ENCODE measurements at regions not wholly inside any gene's neighbourhood (a gene's known extent, or its start where the extent isn't known, plus 50 kb on each side); places are given as distances from the start of the nearest gene placed in this dataset.

DNA sequence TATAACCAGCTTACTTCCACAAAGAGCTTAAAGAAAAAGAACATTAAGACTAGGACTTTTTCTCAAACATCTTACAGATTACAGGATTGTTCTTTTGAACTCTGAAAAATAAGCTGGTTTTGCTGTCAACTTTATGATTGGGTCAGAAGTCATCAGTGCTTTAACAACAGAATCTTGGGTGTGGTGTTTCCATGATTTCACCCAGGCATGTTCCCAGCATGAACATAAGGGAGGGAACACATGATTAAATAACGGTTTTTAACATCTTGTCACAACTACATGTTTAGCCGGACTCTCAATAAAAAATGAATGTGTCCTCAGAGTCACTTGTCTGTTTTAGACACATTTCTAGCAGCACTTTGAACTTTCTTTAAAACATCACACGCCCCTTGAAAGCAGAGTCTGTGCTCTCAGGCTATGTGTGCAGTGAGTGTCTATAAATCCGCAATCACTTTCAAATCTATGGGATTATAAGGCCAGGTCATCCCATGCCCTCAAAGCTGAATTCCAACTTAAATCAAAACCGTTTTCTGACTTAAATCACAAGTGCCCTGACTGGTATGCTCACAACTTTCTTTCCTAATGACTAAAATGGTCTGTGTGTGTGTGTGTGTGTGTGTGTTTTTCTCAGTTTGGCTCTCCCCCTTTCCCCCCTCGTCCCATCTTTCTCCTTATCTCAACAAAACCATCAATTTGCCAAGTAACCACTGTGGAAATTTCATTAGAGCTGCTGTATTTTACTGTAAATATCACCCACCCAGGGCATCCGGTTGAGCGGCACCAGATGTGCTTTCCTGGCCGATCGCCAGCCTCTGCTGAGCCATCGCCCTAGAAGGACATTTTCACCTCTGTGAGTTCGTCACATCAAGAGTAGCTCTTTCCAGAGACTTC is 216.8 kb upstream of the DTNBP1 start:
- peak in 1 of 2 donors; percentile 12 for DNase-seq (ENCODE audit: low read depth in 2 of 2, low spot score in 1 of 2)

DNA sequence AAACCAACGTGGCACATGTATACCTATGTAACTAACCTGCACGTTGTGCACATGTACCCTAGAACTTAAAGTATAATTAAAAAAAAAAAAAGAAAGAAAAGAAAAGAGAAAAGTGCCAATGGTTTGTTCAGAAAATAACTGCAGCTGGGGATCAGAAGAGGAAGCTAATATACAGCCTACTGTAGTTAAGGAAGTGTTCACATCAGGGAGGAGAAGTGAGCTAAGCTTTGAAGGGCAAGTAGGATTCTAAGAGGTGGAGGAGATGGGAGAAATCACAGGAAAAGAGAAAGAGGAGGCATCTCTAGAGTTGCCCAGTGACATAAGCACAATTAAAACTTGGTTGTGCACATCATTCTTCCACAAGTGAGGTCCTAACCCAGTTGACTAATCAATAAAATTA is 214.4 kb upstream of the DTNBP1 start:
- no peak for DNase-seq (ENCODE audit: low read depth in 2 of 2, low spot score in 1 of 2)

DNA sequence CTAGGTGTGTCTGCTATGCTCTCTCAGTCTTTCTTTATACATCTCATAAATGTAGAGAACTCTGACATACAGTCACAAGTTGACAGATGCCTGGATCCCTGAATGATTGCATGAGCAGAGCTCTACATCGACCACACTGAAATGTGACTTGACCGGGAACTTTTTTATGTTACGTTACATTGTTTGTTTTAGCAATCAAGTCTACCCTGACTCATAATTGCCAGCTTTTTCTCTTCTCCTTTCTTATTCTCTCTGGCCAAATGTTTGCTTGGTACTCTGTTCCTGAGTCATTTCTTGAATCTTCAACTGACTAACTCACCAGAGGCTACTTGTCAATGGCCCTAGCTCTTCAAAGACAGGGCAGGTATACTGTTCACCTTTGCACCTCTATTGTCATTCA is 213.6 kb upstream of the DTNBP1 start:
- DNase-seq (ENCODE audit: low read depth in 2 of 2, low spot score in 1 of 2), result no peak

DNA sequence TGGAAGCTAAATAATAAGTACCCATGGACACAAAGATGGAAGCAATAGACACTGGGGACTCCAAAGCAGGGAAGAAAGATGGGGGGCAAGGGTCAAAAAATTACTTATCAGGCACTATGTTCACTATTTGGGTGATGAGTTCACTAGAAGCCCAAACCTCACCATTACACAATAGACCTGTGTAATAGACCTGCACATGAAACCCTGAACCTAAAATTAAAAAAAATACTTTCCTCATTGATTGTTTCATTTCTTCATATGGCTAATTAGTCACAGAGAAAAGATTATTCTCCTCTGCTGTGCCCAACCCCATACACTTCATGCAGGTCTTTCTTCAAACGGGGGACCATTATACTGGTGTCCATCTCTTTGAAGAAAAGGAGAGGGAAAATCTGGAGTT is 213.0 kb upstream of the DTNBP1 start:
- no peak for DNase-seq (ENCODE audit: low read depth in 2 of 2, low spot score in 1 of 2)

DNA sequence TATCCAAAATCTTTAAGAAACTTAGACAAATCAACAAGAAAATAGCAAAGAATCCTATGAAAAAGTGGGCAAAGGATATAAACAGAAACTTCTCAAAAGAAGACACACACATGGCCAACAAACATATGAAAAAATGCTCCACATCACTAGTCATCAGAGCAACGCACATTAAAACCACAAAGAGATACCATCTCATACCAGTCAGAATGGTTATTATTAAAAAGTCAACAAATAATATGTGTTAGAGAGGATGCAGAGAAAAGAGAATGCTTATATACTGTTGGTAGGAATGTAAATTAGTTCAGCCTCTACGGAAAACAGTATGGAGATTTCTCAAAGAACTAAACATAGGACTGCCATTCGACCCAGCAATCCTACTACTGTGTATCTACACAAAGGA is 212.0 kb upstream of the DTNBP1 start:
- DNase-seq (ENCODE audit: low read depth in 2 of 2, low spot score in 1 of 2), result no peak

DNA sequence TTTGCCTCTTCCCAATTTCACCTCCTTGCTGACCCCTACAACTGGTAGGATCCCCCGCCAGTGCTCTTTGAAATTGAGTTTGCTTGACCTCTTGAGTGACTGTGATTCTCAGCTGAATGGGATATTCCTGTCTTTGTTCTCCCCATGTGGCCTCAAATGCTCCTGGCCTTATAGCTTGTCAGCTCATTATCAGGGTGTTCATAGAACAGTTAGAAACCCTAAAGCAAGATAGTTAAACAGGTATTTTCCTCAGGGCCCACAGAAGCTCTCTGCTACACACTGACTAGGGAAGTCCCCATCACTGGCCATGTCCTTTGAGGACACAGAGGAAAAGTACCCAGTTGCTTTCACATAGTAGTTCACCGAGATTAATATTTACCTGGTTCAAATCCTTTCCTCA is 211.5 kb upstream of the DTNBP1 start:
- no peak for DNase-seq (ENCODE audit: low read depth in 2 of 2, low spot score in 1 of 2)

DNA sequence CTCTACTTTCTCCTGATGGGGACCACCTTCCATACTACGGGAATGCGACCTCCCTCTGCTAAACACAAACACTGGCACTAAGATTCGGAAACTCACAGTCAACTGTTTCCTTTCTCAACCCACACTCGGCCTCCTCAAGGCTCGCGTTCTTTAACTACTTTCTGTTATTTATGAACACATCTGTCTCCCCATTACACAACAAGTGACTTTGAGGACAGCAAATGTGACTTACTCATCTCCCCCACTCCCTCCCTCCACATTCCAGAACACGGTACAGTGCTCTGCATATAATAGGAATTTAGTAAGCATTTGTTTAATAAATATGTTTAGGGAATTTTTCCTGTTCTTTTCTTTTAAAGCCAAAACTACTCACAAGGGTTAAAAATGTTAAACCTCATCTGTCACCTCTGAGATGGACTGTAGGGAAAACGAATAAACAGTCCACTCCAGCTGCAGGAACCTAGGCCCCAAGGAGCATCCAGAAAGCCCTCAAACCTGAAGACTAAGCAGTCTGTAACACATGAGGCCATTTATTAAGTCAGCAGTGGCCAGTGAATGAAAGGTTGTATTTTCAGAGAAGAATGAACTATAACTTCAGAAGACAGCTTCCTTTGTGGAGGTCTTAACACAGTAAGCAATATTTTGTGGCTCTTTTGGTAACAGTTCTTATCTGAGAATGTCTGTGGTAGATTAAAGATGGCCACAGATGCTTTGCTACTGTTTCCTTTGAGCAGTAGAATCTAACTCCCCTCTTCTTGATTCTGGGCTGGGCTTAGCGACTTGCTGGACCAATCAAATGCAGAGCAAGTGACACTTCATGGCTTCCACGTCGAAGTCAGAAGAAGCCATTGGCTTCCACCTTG is 209.6 kb upstream of the DTNBP1 start:
- no peak for DNase-seq (ENCODE audit: low read depth in 2 of 2, low spot score in 1 of 2)

DNA sequence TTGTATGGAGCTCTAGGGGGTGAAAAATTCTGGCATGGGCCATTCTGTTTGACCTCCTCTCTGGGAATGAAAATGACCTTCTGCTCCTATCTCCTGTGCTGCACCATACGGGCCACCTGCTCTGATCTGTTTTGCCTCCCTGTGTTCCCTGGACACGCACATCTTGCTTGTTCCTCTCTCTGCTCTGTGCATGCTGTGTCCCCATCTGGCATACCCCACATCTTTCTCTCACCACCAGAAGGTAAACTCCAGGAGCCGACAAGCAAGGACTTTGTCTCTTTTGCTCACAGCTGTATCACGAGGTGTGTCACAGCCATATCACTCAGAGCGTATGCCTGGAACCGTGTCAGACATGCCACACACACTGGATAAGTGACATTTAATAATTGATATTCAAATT is 208.4 kb upstream of the DTNBP1 start:
- no peak for DNase-seq (ENCODE audit: low read depth in 2 of 2, low spot score in 1 of 2)

DNA sequence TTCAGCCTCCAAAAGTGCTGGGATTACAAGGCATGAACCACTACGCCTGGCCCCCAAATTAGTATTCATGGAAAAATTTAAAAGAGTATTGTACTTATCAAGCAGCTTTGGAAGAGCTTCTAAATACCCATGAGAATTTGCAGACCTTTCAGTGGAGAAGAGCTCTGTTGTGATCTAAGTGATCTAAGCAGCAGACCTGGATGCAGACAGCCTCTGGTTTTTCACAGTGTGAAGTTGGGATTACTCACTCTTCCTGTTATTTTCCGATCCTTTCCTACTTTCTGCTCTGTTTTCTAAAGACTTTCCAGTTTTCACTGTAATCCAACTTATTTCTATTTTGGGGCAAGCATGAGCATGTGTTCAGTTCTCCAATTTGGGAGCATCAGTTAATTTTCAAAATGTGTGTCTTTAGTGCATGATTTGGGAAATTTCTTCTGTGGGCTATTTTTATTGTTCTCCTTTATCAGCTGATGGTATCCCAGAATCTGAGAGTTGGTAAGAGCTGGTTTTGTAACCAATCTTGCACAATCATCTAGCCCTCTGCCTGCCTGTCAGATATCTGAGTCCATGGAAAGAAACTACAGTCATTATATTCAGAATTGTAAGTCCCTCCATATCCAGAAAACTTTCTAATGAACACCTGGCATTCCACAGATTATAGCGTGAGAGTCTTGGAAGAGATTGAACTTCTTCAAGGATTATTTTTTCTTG is 207.7 kb upstream of the DTNBP1 start:
- no peak for DNase-seq (ENCODE audit: low read depth in 2 of 2, low spot score in 1 of 2)

DNA sequence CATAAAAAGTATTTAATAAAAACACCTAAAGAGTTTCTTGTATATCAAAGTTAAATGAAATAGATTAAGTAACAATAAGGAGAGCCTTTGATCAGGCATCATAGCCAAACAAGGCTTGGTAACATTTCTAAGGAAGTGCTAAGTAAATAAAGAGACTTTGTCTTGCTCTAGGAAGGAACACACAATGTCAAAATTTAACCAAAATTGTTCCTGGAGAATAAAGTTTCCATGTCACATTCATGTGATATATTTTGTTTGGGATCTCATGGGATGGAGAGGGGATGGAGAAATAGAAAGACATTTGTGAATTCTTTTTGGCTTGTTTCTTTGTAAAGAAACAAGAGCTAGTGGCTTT is 201.9 kb upstream of the DTNBP1 start:
- no peak for DNase-seq (ENCODE audit: low read depth in 2 of 2, low spot score in 1 of 2)

DNA sequence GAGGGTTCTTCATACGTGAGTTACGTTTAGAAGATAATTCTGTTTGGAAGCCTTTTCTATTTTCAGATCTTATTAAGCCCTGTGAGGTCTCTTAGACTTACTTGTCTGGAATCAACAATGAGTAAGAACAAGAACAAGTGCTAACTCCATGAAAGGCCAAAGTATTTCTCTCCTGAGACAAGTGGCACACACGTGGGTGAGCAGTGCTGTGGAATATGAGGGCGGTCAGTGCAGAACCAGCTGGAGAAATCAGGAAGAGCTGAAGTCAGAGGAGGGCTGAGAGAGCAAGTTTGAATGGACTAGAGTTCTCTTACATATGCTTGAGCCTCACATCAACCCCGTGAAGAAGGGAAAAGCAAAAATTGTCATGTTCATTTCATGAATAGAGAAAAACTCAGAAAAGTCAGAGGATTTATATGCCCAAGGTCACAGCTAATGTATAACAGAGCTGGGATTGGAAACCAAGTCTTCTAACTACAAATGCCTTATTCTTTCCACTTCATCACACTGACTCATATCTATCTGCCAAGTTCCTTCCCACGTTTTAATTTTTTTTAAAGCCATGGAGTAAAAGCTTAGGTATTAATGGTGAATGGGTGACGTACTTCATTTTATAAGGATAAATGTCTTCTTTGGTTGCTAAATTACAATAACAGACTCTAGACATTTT is 201.3 kb upstream of the DTNBP1 start:
- DNase-seq (ENCODE audit: low read depth in 2 of 2, low spot score in 1 of 2), result no peak

DNA sequence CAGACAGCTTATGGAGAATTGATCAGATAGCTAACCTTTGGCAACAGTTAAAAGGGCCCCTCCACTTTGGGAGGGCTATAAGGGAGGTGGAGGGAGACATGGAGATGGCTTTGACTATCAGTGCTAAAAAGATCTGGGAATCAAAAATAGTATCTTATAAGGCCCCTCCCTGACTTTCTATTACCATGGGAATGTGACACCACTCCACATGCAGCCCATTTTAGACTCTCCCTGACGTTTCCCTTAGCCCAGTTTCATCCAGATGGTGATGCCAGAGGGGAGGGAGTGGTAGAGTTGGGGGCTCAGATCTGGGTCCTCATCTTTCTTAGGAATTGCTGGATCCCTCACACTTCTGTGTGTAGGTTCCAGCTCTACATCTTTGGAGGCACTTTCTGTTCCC is 200.0 kb upstream of the DTNBP1 start:
- no peak for DNase-seq (ENCODE audit: low read depth in 2 of 2, low spot score in 1 of 2)

DNA sequence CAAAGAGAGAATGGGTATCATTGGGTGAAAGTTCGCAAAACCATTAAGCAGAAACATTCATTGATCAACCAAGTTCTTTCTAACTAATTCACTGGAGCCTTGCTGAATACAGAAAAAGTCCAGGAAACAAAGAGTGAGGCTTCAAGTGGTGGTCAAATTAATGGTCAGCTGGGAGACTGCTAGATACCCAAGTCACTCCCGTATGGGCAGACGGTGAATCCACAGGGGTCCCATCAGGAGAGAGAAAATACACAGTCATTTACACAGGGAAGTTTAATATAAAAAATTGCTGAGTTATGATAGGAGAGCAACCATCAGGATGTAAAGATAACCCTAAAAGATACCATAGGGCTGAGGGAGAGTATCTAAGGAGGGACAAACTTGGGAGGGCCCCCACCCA is 198.7 kb upstream of the DTNBP1 start:
- DNase-seq (ENCODE audit: low read depth in 2 of 2, low spot score in 1 of 2), result no peak

DNA sequence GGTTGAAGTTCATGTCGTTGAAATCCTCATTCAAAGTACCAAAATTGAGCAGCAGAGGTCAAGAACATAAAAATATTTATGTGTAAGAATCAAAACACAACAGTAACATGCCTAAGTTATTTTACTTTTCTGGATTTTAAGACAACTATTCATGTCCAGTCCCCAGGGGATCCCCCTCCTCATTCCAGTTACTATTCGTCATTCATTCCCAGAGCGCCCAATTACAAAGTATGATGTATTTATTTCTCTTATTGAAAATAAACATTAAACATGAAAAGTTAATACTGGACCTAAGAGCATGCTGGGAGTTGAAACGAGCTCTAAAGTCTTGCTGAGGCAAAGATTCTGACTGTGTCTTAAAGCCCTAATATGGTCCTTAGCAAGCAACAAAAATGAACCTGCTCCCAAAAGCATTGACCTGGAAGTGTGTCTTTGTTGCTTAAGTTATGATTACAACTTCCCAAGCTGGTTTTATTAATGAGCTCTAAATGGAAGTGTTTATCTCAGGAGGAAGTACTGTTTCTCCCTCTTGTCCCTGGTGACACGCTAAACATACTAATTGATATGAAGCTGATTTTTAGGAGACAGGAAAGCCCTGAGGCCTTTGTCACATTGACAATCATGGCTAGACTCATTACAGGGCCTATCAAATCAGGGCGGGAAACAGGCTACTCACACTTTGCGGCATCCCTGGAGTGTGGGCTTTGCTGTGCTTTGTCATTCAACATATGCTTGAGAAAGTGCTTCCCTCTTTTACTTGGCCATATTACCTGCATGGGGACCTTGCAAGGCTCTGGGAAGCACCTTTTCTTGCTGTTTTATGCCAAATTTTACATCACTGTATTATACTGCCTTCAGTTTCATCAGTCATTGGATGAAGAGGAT is 192.2 kb upstream of the DTNBP1 start:
- DNase-seq (ENCODE audit: low read depth in 2 of 2, low spot score in 1 of 2), result no peak

DNA sequence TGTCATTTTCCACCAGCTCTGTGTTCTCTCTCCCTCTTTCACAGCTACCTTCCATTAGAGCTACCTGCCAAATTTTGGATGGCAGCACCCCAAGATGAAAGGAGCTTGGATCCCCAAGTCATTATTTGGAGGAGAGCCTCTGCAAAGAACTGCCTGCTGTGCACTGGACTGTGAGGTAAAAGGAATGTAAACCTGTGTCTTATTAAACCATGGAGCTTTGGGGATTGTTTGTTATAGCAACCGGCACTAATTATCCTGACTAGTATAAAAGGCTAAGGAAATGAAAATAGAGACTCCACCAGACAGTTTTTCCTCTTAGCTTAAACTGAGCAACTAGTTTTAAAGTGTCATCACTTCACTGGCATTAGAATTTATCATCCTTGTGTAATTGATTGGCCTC is 191.6 kb upstream of the DTNBP1 start:
- DNase-seq (ENCODE audit: low read depth in 2 of 2, low spot score in 1 of 2), result no peak

DNA sequence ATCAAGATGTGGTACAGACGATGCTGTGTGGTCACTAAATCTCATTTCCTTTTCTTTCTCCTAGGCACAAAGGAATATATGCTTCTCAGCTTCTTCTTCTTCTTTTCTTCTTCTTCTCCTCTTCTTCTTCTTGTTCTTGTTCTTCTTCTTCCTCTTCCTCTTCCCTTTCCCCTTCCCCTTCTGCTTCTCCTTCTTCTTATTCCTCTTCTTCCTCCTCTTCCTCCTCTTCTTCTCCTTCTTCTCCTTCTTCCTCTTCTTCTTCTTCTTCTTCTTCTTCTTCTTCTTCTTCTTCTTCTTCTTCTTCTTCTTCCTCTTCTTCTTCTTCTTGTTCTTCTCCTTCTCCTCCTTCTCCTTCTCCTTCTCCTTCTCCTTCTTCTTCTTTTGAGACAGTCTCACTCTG is 190.4 kb upstream of the DTNBP1 start:
- DNase-seq (ENCODE audit: low read depth in 2 of 2, low spot score in 1 of 2), result no peak

DNA sequence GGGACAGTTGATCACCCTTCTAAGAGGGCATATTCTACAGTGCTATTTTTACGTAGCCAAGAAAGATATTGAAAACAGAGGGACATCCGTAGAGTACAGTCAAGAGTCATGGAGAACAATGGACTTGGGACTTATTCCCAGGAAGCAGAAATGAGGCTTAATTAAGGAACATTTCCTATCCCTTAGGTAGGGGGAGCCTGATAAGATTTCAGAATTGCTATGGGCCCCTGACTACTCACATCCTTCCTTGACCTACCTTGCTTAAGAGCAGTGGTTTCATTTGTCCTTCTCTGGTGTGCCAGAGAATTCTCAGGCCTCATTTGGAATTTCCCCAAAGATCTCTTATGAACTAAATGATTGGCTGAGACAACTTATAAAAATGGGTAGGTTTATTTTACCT is 189.5 kb upstream of the DTNBP1 start:
- no peak for DNase-seq (ENCODE audit: low read depth in 2 of 2, low spot score in 1 of 2)

DNA sequence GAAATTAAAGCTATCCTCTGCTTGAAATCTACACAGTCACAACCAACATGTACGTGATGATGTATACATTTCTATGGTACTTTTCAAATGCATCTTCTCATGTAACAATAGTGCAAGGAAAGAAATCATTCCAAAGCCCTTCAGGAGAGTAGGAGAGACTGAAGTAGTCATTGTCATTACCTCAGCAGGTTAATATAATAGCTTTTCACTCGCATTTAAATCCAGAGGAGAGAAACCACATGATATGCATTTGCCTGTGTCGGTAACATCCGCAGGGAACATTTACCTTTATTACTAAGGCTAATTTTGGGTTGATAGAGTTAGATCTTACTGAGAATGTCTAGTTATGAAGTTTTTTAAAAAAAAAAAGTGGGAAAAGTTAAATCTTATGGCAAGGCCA is 186.6 kb upstream of the DTNBP1 start:
- DNase-seq (ENCODE audit: low read depth in 2 of 2, low spot score in 1 of 2), result no peak

DNA sequence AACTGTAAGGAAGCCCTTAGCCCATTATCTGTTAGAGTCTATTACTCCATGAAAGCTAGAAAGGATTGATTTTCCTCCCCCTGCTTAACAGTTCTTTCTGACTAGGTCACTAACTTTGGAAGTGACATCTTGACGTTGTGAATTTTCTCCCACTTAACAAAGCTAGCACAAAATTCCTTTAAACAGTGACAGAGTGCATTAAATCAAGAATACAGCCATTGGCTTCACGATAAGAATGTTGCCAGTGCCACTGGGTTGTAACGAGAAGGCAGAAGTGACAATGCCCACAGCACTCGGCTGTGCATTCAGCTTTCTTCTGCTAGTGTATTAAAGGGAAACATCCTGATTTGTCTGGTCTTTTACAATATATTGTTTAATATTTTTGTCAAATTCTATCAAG is 182.7 kb upstream of the DTNBP1 start:
- no peak for DNase-seq (ENCODE audit: low read depth in 2 of 2, low spot score in 1 of 2)

DNA sequence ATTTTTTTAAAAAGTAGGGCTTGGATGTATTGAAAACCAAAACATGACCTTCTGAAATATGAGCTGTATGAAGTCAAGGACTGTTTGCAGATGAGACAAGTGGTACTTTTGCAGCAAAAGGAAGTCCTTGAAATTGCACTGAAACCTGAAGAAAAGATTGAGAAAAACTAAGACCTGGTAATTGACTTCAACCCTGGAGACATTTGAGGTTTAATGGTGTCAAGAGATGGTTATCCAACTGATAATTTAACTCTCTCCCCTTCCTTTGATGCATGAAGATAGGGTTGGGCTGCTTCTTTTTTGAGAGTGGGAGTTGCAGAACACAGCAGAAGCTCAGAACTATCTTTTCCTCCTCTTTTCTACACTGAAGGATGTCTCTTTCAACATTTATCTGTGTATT is 180.9 kb upstream of the DTNBP1 start:
- no peak for DNase-seq (ENCODE audit: low read depth in 2 of 2, low spot score in 1 of 2)
